ENCODE measurements at regions not wholly inside any gene's neighbourhood (a gene's known extent, or its start where the extent isn't known, plus 50 kb on each side); places are given as distances from the start of the nearest gene placed in this dataset.

DNA sequence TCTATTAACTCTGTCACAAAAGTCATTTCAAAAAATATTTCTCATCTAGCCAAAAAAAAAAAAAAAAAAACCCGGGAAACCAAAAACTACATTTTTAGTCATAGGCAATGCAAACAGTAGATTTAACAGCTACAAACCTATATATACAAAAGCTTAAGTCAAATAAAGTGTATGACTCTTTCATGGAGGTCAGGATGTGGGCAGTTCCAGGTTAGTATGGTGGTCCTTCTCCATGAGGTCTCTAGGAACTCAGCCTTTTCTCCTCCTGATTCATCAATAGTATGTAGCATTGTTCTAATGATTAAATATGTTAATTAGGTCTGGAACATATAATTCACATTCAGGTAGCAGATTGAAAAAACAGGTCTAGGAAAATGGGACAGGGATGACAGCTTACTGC, 586.5 kb downstream of the SLC16A7 start:
- Histone ChIP-seq H3K36me3 (ENCODE audit: control insufficient read depth, insufficient read depth, low read length) (no peaks in the 10 kb centered on the region), H3K27me3 (ENCODE audit: control insufficient read depth, insufficient read depth, low read length) (no peaks in the 10 kb centered on the region), H3K4me3 (replicated peaks in 1 of 4; ENCODE audit: control extremely low read depth in 1 of 4, insufficient read depth in 1 of 4, low read depth in 3 of 4, low read length in 4 of 4) (no peak overlapping the region), H3K4me2 (ENCODE audit: extremely low read depth, insufficient read depth, low read length) (no peak overlapping the region), H4K20me1 (ENCODE audit: control insufficient read depth, extremely low read depth, insufficient read depth, low read length) (no peaks in the 10 kb centered on the region), H3K4me1 (ENCODE audit: control insufficient read depth, extremely low read depth, insufficient read depth, low read length) (no peaks in the 10 kb centered on the region), H2AFZ (ENCODE audit: low read length) (no peak overlapping the region), H3K9ac (ENCODE audit: insufficient read depth, low read length) (no peak overlapping the region), H3K79me2 (ENCODE audit: control insufficient read depth, insufficient read depth, low read length) (no peaks in the 10 kb centered on the region), H3K9me3 (ENCODE audit: control insufficient read depth, insufficient read depth, low read depth, low read length) (no peaks in the 10 kb centered on the region), H3K27ac (ENCODE audit: insufficient read depth, low read length) (no peak overlapping the region)
- no peak for DNase-seq (ENCODE audit: low read depth in 2 of 2)
- TF ChIP-seq, protein P1, sequence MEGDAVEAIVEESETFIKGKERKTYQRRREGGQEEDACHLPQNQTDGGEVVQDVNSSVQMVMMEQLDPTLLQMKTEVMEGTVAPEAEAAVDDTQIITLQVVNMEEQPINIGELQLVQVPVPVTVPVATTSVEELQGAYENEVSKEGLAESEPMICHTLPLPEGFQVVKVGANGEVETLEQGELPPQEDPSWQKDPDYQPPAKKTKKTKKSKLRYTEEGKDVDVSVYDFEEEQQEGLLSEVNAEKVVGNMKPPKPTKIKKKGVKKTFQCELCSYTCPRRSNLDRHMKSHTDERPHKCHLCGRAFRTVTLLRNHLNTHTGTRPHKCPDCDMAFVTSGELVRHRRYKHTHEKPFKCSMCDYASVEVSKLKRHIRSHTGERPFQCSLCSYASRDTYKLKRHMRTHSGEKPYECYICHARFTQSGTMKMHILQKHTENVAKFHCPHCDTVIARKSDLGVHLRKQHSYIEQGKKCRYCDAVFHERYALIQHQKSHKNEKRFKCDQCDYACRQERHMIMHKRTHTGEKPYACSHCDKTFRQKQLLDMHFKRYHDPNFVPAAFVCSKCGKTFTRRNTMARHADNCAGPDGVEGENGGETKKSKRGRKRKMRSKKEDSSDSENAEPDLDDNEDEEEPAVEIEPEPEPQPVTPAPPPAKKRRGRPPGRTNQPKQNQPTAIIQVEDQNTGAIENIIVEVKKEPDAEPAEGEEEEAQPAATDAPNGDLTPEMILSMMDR (conservative IDR thresholded peaks at IDR 0.05 in 1 of 2, IDR thresholded peaks at IDR 0.05 in 1 of 2; ENCODE audit: low read depth in 1 of 2, low read length in 2 of 2), result no peak
- no peak for TF ChIP-seq EZH2 (IDR thresholded peaks at IDR 0.05; ENCODE audit: low read length, missing control alignments)

DNA sequence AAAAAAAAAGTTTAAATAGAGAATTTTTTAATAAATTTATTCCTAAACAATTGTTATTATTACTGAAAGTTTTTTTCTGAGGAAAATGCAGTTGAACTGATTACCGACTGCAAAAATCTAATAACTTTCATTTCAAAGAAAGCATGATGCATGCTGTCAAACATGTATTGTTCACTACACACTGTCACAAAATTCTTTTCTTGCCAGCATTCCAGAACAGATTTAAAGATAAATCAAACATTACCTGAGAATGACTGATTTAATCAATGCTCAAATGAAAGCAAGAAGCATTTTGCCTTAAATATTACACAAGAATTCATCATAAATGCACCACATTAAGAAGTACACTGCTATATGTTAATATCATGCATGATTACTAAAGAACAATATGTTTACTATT, 588.3 kb downstream of the SLC16A7 start:
- H3K4me1 ChIP-seq (ENCODE audit: control insufficient read depth, extremely low read depth, insufficient read depth, low read length), result no peaks in the 10 kb centered on the region

DNA sequence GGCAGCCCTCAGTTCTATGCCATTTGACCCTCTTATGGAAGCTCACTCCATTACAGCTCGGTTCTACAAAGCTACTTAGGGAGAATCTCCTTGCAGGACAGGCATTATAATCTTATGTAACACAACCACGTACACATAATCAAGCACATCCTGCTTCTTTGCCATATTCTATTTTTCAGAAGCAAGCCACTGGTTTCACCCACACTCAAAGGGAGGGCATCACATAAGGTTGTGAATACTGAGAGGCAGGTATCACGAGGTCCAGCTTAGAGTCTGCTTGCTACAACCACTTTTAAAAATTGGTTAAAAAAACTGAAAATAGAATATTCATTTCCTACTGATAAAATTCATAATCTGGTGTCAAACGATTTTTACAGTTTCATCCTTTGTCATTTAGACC, 589.2 kb downstream of the SLC16A7 start:
- Histone ChIP-seq H3K4me3 (replicated peaks in 1 of 4; ENCODE audit: control extremely low read depth in 1 of 4, insufficient read depth in 1 of 4, low read depth in 3 of 4, low read length in 4 of 4) (no peak overlapping the region), H3K9ac (ENCODE audit: insufficient read depth, low read length) (no peak overlapping the region), H3K9me3 (ENCODE audit: control insufficient read depth, insufficient read depth, low read depth, low read length) (no peaks in the 10 kb centered on the region), H3K79me2 (ENCODE audit: control insufficient read depth, insufficient read depth, low read length) (no peaks in the 10 kb centered on the region), H2AFZ (ENCODE audit: low read length) (no peak overlapping the region), H3K4me2 (ENCODE audit: extremely low read depth, insufficient read depth, low read length) (no peak overlapping the region), H3K27me3 (ENCODE audit: control insufficient read depth, insufficient read depth, low read length) (no peaks in the 10 kb centered on the region), H4K20me1 (ENCODE audit: control insufficient read depth, extremely low read depth, insufficient read depth, low read length) (no peaks in the 10 kb centered on the region), H3K27ac (ENCODE audit: insufficient read depth, low read length) (no peak overlapping the region), H3K4me1 (ENCODE audit: control insufficient read depth, extremely low read depth, insufficient read depth, low read length) (no peaks in the 10 kb centered on the region), H3K36me3 (ENCODE audit: control insufficient read depth, insufficient read depth, low read length) (no peaks in the 10 kb centered on the region)
- TF ChIP-seq, protein P1 (conservative IDR thresholded peaks at IDR 0.05 in 1 of 2, IDR thresholded peaks at IDR 0.05 in 1 of 2; ENCODE audit: low read depth in 1 of 2, low read length in 2 of 2), result no peak
- no peak for TF ChIP-seq EZH2 (IDR thresholded peaks at IDR 0.05; ENCODE audit: low read length, missing control alignments)
- DNase-seq (ENCODE audit: low read depth in 2 of 2), result no peak

More for the DNA sequence above, 588.3 kb downstream of the SLC16A7 start:
- no peaks in the 10 kb centered on the region for H3K9me3 ChIP-seq (ENCODE audit: control insufficient read depth, insufficient read depth, low read depth, low read length)
- no peaks in the 10 kb centered on the region for H3K36me3 ChIP-seq (ENCODE audit: control insufficient read depth, insufficient read depth, low read length)
- no peak overlapping the region for H2AFZ ChIP-seq (ENCODE audit: low read length)
- H3K4me3 ChIP-seq (replicated peaks in 1 of 4; ENCODE audit: control extremely low read depth in 1 of 4, insufficient read depth in 1 of 4, low read depth in 3 of 4, low read length in 4 of 4), result no peak overlapping the region
- H3K79me2 ChIP-seq (ENCODE audit: control insufficient read depth, insufficient read depth, low read length), result no peaks in the 10 kb centered on the region
- TF ChIP-seq, protein P1 (conservative IDR thresholded peaks at IDR 0.05 in 1 of 2, IDR thresholded peaks at IDR 0.05 in 1 of 2; ENCODE audit: low read depth in 1 of 2, low read length in 2 of 2), result no peak
- no peak for TF ChIP-seq EZH2 (IDR thresholded peaks at IDR 0.05; ENCODE audit: low read length, missing control alignments)
- H3K4me2 ChIP-seq (ENCODE audit: extremely low read depth, insufficient read depth, low read length), result no peak overlapping the region
- DNase-seq (ENCODE audit: low read depth in 2 of 2), result no peak
- no peaks in the 10 kb centered on the region for H3K27me3 ChIP-seq (ENCODE audit: control insufficient read depth, insufficient read depth, low read length)
- H4K20me1 ChIP-seq (ENCODE audit: control insufficient read depth, extremely low read depth, insufficient read depth, low read length), result no peaks in the 10 kb centered on the region
- H3K9ac ChIP-seq (ENCODE audit: insufficient read depth, low read length), result no peak overlapping the region
- no peak overlapping the region for H3K27ac ChIP-seq (ENCODE audit: insufficient read depth, low read length)

All from fibroblast of lung (primary cell).